Testis (tissue), 2 donors: ENCODE measurements at regions not wholly inside any gene's neighbourhood (a gene's known extent, or its start where the extent isn't known, plus 50 kb on each side); places are given as distances from the start of the nearest gene placed in this dataset.

Experiments used
- DNase-seq: peaks from one replicate; pipeline ENCODE4 v3.0.0-alpha.2; 2019
- H3K27ac ChIP-seq, 2 donors: fragments of 200-600 bp; sonication (generic); one replicate each; pipeline ENCODE4 v1.5.1; 2019
- H3K27me3 ChIP-seq: fragments of 200-600 bp; sonication (generic); one replicate; pipeline ENCODE4 v1.5.1; 2019
- H3K36me3 ChIP-seq: fragments of 200-600 bp; sonication (generic); one replicate; pipeline ENCODE4 v1.5.1; 2017; ENCODE audit warnings: low read depth; ENCODE audit errors: missing control alignments
- H3K4me1 ChIP-seq: fragments of 200-600 bp; sonication (generic); one replicate; pipeline ENCODE4 v1.5.1; 2019
- H3K4me3 ChIP-seq, 2 donors: fragments of 200-600 bp; sonication (generic); one replicate each; pipeline ENCODE4 v1.5.1; 2017 to 2019
- H3K9me3 ChIP-seq: fragments of 200-600 bp; sonication (generic); one replicate; pipeline ENCODE4 v1.5.1; 2017
- POLR2A ChIP-seq: fragments of 450-650 bp; IDR thresholded peaks from one replicate; pipeline ENCODE4 v1.6.1; 2017; ENCODE audit warnings: antibody characterized with exemption, mild to moderate bottlenecking, moderate library complexity
- WGBS, 2 donors: methylation state at CpG; one replicate each; pipeline ENCODE4 v1.1.5; 2018; 5-methylcytosine and 5-hydroxymethylcytosine counted together
- intact Hi-C: fragments of 100-400 bp; cut with DNase I; formaldehyde crosslinking; loops from one replicate; pipeline ENCODE4 v1.15.1; 2023; ENCODE audit warnings: low total_unique reads
- TF ChIP-seq, protein P1 (sequence below), 3 experiments: fragments of 450-650 bp in 2 of 3; fragments of 200-600 bp in 1 of 3; sonication (generic) in 1 of 3; IDR thresholded peaks; one replicate each; pipeline ENCODE4 v1.5.1; 2016 to 2019; ENCODE audit warnings: antibody characterized with exemption in 3 of 3, mild to moderate bottlenecking in 2 of 3, moderate library complexity in 1 of 3

DNA sequence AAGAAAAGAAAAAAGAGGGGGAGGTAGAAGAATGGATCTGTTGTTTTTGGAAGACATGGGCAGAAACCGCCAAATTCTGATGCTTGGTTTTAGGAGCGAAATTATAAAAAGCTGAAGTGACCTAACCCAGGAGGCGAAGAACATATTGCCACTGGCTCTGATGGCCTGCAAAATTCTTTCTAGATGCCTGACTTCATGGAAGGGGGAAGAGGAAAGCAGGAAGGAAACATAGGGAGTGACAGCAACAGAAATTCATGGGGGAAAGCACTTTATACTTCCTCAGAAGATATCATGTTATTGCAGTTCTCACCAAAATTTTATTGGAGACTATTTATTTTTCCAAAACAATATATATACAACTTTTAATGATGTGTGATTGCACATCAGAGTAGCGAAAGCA lies 213.5 kb downstream of the DLEU7 start:
- intact Hi-C loops = loop anchor here (10.0 kb wide), 1 partner anchor 315 kb away; no protein-coding TSS in a partner anchor
- Histone ChIP-seq H3K36me3 (no peaks in the 10 kb centered on the region), H3K9me3 (no peaks in the 10 kb centered on the region), H3K4me3 (no peak overlapping the region), H3K4me1 (peaks cover 3% of the 10 kb centered on the region), H3K27ac (no peak overlapping the region), H3K27me3 (no peaks in the 10 kb centered on the region)
- no peak for TF ChIP-seq POLR2A
- TF ChIP-seq, protein P1, sequence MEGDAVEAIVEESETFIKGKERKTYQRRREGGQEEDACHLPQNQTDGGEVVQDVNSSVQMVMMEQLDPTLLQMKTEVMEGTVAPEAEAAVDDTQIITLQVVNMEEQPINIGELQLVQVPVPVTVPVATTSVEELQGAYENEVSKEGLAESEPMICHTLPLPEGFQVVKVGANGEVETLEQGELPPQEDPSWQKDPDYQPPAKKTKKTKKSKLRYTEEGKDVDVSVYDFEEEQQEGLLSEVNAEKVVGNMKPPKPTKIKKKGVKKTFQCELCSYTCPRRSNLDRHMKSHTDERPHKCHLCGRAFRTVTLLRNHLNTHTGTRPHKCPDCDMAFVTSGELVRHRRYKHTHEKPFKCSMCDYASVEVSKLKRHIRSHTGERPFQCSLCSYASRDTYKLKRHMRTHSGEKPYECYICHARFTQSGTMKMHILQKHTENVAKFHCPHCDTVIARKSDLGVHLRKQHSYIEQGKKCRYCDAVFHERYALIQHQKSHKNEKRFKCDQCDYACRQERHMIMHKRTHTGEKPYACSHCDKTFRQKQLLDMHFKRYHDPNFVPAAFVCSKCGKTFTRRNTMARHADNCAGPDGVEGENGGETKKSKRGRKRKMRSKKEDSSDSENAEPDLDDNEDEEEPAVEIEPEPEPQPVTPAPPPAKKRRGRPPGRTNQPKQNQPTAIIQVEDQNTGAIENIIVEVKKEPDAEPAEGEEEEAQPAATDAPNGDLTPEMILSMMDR (IDR thresholded peaks at IDR 0.05) = no peak
- no peak for DNase-seq
- WGBS, 2 donors = 83% methylated on average over 4 of the region's 4 CpGs

GRCh38 chr13:50631041-50631440 lies 212.5 kb downstream of the DLEU7 start:
- H3K27ac ChIP-seq = no peak overlapping the region
- H3K4me1 ChIP-seq = peaks cover 8% of the 10 kb centered on the region
- WGBS, 2 donors = 89 to 94% methylated on average over 3 of the region's 3 CpGs
- no peak overlapping the region for H3K4me3 ChIP-seq
- H3K9me3 ChIP-seq = no peaks in the 10 kb centered on the region
- DNase-seq = no peak
- no peaks in the 10 kb centered on the region for H3K36me3 ChIP-seq
- intact Hi-C loops = loop anchor here (10.0 kb wide), 1 partner anchor 316 kb away; no protein-coding TSS in a partner anchor
- TF ChIP-seq, protein P1 (IDR thresholded peaks at IDR 0.05) = no peak
- no peak for TF ChIP-seq POLR2A
- H3K27me3 ChIP-seq = no peaks in the 10 kb centered on the region

DNA sequence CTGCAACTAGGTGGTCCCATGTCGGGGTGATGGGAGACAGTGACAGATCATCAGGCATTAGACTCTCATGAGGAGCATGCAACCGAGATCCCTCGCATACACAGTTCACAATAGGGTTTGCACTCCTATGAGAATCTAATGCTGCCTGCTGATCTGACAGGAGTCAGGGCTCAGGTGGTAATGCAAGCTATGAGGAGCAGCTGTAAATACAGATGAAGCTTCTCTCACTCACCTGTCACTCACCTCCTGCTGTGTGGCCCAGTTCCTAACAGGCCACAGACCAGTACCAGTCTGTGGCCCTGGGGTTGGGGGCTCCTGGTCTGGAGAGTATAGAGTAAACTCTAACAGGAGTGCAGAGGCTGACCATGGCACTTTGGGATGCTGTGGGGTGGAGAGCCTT lies 209.2 kb downstream of the DLEU7 start:
- Histone ChIP-seq H3K36me3 (no peaks in the 10 kb centered on the region), H3K9me3 (no peaks in the 10 kb centered on the region), H3K27me3 (no peaks in the 10 kb centered on the region), H3K4me3 (no peak overlapping the region), H3K27ac (no peak overlapping the region), H3K4me1 (peaks cover 14% of the 10 kb centered on the region)
- 89 to 96% methylated on average over 2 to 3 of the region's 3 CpGs for WGBS, 2 donors
- TF ChIP-seq POLR2A = no peak
- TF ChIP-seq, protein P1 (IDR thresholded peaks at IDR 0.05) = no peak
- intact Hi-C loops = loop anchor here (10.0 kb wide), 1 partner anchor 320 kb away; no protein-coding TSS in a partner anchor
- DNase-seq = no peak

DNA sequence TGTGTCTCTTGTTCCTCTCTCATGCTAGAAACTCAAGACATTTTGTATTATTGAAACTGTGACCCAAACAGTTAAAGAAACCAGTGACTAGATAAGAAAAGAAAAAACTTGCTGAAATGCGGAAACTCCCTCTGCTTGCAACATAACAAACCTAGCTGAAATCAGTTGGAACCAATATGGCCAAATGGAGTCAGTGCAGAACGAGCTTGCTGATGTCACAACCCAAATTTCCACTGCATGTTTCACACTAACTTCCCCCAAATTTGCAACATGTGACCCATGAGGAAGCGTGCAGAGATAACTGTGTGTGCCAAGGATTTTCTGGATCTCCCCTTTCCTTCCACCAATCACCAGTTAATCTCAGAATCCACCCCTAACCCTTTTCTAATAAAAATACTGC lies 208.0 kb downstream of the DLEU7 start:
- intact Hi-C loops = loop anchor here (10.0 kb wide), 1 partner anchor 321 kb away; no protein-coding TSS in a partner anchor
- H3K27me3 ChIP-seq = no peaks in the 10 kb centered on the region
- 21 to 30% methylated on average over 3 of the region's 3 CpGs for WGBS, 2 donors
- TF ChIP-seq, protein P1 (IDR thresholded peaks at IDR 0.05) = no peak
- TF ChIP-seq POLR2A = no peak
- H3K36me3 ChIP-seq = no peaks in the 10 kb centered on the region
- H3K4me1 ChIP-seq = peaks cover 14% of the 10 kb centered on the region
- no peaks in the 10 kb centered on the region for H3K9me3 ChIP-seq
- no peak overlapping the region for H3K4me3 ChIP-seq
- peak overlapping the region in 1 of 2 donors; percentile 78 for H3K27ac ChIP-seq
- peak; percentile 46 for DNase-seq
